ENCODE measurements at regions not wholly inside any gene's neighbourhood (a gene's known extent, or its start where the extent isn't known, plus 50 kb on each side); places are given as distances from the start of the nearest gene placed in this dataset.
"Not testable (repeated sequence)": the region's sequence is repeated elsewhere in the genome, so short reads cannot be mapped to it uniquely, and the experiment has no call there.

- DNase-seq: no peak
Observed at GRCh38 chr5:42252306-42252705, 170.9 kb upstream of the GHR start.

GRCh38 chr5:42259914-42260313 is 163.3 kb upstream of the GHR start:
- not testable (repeated sequence) for DNase-seq

GRCh38 chr5:42267091-42267490 is 156.1 kb upstream of the GHR start:
- DNase-seq: no peak

- DNase-seq: not testable (repeated sequence)
Observed at GRCh38 chr5:42268170-42268569, 155.1 kb upstream of the GHR start.

GRCh38 chr5:42268630-42269029 is 154.6 kb upstream of the GHR start:
- no peak for DNase-seq

- no peak for DNase-seq
Observed at GRCh38 chr5:42270771-42271170, 152.5 kb upstream of the GHR start.

- DNase-seq: no peak
Observed at GRCh38 chr5:42274913-42275312, 148.3 kb upstream of the GHR start.

GRCh38 chr5:42277293-42277692 is 145.9 kb upstream of the GHR start:
- no peak for DNase-seq

GRCh38 chr5:42284584-42284983 is 138.7 kb upstream of the GHR start:
- no peak for DNase-seq

GRCh38 chr5:42285230-42285629 is 138.0 kb upstream of the GHR start:
- DNase-seq: no peak

GRCh38 chr5:42300496-42300895 is 122.7 kb upstream of the GHR start:
- DNase-seq: no peak

- no peak for DNase-seq
Observed at GRCh38 chr5:42301349-42301748, 121.9 kb upstream of the GHR start.

- DNase-seq: no peak
Observed at GRCh38 chr5:42302186-42302585, 121.1 kb upstream of the GHR start.

GRCh38 chr5:42306287-42306686 is 117.0 kb upstream of the GHR start:
- no peak for DNase-seq

- no peak for DNase-seq
Observed at GRCh38 chr5:42309865-42310264, 113.4 kb upstream of the GHR start.

- no peak for DNase-seq
Observed at GRCh38 chr5:42315214-42315613, 108.0 kb upstream of the GHR start.

GRCh38 chr5:42317575-42317974 is 105.7 kb upstream of the GHR start:
- no peak for DNase-seq

- not testable (repeated sequence) for DNase-seq
Observed at GRCh38 chr5:42319546-42319945, 103.7 kb upstream of the GHR start.

GRCh38 chr5:42321785-42322184 is 101.5 kb upstream of the GHR start:
- no peak for DNase-seq

- no peak for DNase-seq
Observed at GRCh38 chr5:42337143-42337542, 86.1 kb upstream of the GHR start.

- no peak for DNase-seq
Observed at GRCh38 chr5:42337607-42338006, 85.6 kb upstream of the GHR start.

GRCh38 chr5:42338136-42338535 is 85.1 kb upstream of the GHR start:
- DNase-seq: no peak

GRCh38 chr5:42349163-42349562 is 74.1 kb upstream of the GHR start:
- no peak for DNase-seq

- DNase-seq: no peak
Observed at GRCh38 chr5:42351956-42352355, 71.3 kb upstream of the GHR start.

GRCh38 chr5:42360056-42360455 is 63.2 kb upstream of the GHR start:
- no peak for DNase-seq
